ENCODE measurements at regions not wholly inside any gene's neighbourhood (a gene's known extent, or its start where the extent isn't known, plus 50 kb on each side); places are given as distances from the start of the nearest gene placed in this dataset.

GRCh38 chr2:128450211-128451024 is 131.8 kb upstream of the HS6ST1 start:
- no peaks in the 10 kb centered on the region for H3K36me3 ChIP-seq (replicated peaks)
- DNase-seq, result no peak
- in situ Hi-C loops (cut with HindIII; ENCODE audit: low pct_ligation_motif_present, low sequenced_read_pairs), result no loop called here
- H3K27me3 ChIP-seq (replicated peaks), result no peaks in the 10 kb centered on the region
- H3K4me3 ChIP-seq (ENCODE audit: low read depth, low read length), result no peak overlapping the region
- H3K27ac ChIP-seq, result no peak overlapping the region
- TF ChIP-seq, protein P1, sequence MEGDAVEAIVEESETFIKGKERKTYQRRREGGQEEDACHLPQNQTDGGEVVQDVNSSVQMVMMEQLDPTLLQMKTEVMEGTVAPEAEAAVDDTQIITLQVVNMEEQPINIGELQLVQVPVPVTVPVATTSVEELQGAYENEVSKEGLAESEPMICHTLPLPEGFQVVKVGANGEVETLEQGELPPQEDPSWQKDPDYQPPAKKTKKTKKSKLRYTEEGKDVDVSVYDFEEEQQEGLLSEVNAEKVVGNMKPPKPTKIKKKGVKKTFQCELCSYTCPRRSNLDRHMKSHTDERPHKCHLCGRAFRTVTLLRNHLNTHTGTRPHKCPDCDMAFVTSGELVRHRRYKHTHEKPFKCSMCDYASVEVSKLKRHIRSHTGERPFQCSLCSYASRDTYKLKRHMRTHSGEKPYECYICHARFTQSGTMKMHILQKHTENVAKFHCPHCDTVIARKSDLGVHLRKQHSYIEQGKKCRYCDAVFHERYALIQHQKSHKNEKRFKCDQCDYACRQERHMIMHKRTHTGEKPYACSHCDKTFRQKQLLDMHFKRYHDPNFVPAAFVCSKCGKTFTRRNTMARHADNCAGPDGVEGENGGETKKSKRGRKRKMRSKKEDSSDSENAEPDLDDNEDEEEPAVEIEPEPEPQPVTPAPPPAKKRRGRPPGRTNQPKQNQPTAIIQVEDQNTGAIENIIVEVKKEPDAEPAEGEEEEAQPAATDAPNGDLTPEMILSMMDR (IDR thresholded peaks at IDR 0.05; ENCODE audit: low read depth, low read length, missing control alignments), result no peak

GRCh38 chr2:128451084-128452023 is 132.7 kb upstream of the HS6ST1 start:
- H3K4me3 ChIP-seq (ENCODE audit: low read depth, low read length), result no peak overlapping the region
- DNase-seq, result no peak
- no peaks in the 10 kb centered on the region for H3K36me3 ChIP-seq (replicated peaks)
- H3K27ac ChIP-seq, result no peak overlapping the region
- no peaks in the 10 kb centered on the region for H3K27me3 ChIP-seq (replicated peaks)
- in situ Hi-C loops (cut with HindIII; ENCODE audit: low pct_ligation_motif_present, low sequenced_read_pairs), result no loop called here
- TF ChIP-seq, protein P1 (IDR thresholded peaks at IDR 0.05; ENCODE audit: low read depth, low read length, missing control alignments), result no peak

DNA sequence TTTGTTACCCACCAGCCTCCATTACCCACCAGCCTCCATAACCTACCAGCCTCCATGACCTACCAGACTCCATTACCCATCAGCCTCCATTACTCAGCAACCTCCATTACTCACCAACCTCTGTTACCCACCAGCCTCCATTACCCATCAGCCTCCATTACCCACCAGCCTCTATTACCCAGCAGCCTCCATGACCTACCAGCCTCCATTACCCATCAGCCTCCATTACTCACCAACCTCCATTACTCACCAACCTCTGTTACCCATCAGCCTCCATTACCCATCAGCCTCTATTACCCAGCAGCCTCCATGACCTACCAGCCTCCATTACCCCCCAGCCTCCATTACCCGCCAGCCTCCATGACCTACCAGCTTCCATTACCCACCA is 133.3 kb upstream of the HS6ST1 start:
- TF ChIP-seq, protein P1 (IDR thresholded peaks at IDR 0.05; ENCODE audit: low read depth, low read length, missing control alignments), result no peak
- Histone ChIP-seq H3K4me3 (ENCODE audit: low read depth, low read length) (no peak overlapping the region), H3K36me3 (replicated peaks) (no peaks in the 10 kb centered on the region), H3K27me3 (replicated peaks) (no peaks in the 10 kb centered on the region), H3K27ac (no peak overlapping the region)
- DNase-seq, result no peak
- in situ Hi-C loops (cut with HindIII; ENCODE audit: low pct_ligation_motif_present, low sequenced_read_pairs), result no loop called here

DNA sequence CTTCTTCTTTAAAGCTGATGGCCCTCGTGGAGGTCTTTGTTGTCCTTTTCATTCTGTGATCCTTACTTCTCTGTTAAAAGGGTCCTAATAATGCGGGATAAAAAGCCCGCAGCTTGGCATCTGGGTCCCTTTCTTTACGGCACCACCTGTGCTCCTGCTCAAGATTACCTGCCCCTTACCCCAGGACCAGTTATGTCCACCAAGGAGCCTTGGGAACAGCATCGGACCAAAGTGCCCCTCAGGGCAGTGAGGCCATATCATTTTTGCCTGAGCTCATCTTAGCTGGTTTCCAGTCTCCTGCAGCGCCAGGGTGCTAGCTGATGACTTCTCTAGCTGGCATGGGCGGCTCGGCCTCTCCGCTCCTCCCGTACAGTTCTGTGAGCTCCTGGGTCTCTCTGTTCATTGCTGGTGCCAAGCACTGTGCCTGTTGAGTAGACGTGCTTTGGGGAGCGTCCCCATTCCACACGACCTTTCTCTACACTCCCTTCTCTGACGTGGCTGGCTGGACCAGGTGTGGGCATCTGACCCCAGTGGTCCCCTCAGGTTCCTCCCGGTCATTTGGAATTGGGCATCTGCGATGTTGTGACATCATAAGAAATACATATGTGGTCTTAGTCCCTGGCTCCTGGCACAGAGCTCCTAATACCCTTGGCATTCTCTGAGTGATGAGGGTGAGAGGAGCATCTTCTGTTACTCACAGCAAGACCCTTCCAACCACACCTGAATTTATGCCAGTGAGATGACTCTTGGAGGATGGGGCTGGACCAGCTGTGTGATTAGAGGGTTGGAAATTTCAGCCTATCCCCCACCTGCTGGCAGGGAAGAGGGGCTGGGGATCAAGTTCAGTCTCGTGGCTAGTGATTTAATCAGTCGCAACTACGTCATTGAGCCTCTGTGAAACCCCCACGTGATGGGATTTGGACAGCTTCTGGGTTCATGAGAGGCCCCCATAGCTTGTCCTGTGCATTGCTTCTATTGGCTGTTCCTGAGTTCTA is 134.2 kb upstream of the HS6ST1 start:
- H3K27me3 ChIP-seq (replicated peaks), result no peaks in the 10 kb centered on the region
- in situ Hi-C loops (cut with HindIII; ENCODE audit: low pct_ligation_motif_present, low sequenced_read_pairs), result no loop called here
- DNase-seq, result no peak
- TF ChIP-seq, protein P1 (IDR thresholded peaks at IDR 0.05; ENCODE audit: low read depth, low read length, missing control alignments), result no peak
- no peak overlapping the region for H3K4me3 ChIP-seq (ENCODE audit: low read depth, low read length)
- H3K36me3 ChIP-seq (replicated peaks), result no peaks in the 10 kb centered on the region
- H3K27ac ChIP-seq, result no peak overlapping the region

- H3K27me3 ChIP-seq (replicated peaks), result no peaks in the 10 kb centered on the region
Observed at GRCh38 chr2:128454980-128455720, 136.5 kb upstream of the HS6ST1 start.

More at GRCh38 chr2:128454980-128455720, 136.5 kb upstream of the HS6ST1 start:
- H3K36me3 ChIP-seq (replicated peaks), result no peaks in the 10 kb centered on the region
- no peak overlapping the region for H3K4me3 ChIP-seq (ENCODE audit: low read depth, low read length)
- TF ChIP-seq, protein P1 (IDR thresholded peaks at IDR 0.05; ENCODE audit: low read depth, low read length, missing control alignments), result no peak
- DNase-seq, result no peak
- no peak overlapping the region for H3K27ac ChIP-seq
- in situ Hi-C loops (cut with HindIII; ENCODE audit: low pct_ligation_motif_present, low sequenced_read_pairs), result no loop called here

All from brain microvascular endothelial cell (primary cell).